Small intestine (tissue), 7 donors: ENCODE measurements at regions not wholly inside any gene's neighbourhood (a gene's known extent, or its start where the extent isn't known, plus 50 kb on each side); places are given as distances from the start of the nearest gene placed in this dataset.

Experiments
- DNase-seq, 2 donors: peaks; one replicate each; pipeline versions ENCODE4 v3.0.0 to v3.0.0-alpha.2; 2013
- FAIRE-seq: peaks from 2 replicates; lab custom pipeline; 2012; peaks lifted over from hg19 to GRCh38; lab: Jason Lieb, UNC
- H3K27ac ChIP-seq, 3 donors: one replicate each; pipeline ENCODE4 v1.5.1; 2013; ENCODE audit warnings: low read length in 2 of 3, mild to moderate bottlenecking in 2 of 3, control low read depth in 1 of 3, inconsistent platforms in 1 of 3, low read depth in 1 of 3, moderate library complexity in 1 of 3
- H3K27me3 ChIP-seq, 3 donors: one replicate each; pipeline ENCODE4 v1.6.1; 2013; ENCODE audit warnings: low read length in 3 of 3, inconsistent platforms in 1 of 3; ENCODE audit not compliant: control insufficient read depth in 3 of 3, insufficient read depth in 3 of 3
- H3K36me3 ChIP-seq, 3 donors: one replicate each; pipeline ENCODE4 v1.6.1; 2013; ENCODE audit warnings: low read length in 3 of 3, inconsistent platforms in 1 of 3, low read depth in 1 of 3, mild to moderate bottlenecking in 1 of 3, moderate library complexity in 1 of 3; ENCODE audit not compliant: control insufficient read depth in 3 of 3, insufficient read depth in 2 of 3
- H3K4me1 ChIP-seq, 3 donors: one replicate each; pipeline ENCODE4 v1.6.1; 2013; ENCODE audit warnings: low read length in 2 of 3, inconsistent platforms in 1 of 3, low read depth in 1 of 3, mild to moderate bottlenecking in 1 of 3, moderate library complexity in 1 of 3; ENCODE audit not compliant: control insufficient read depth in 3 of 3, insufficient read depth in 2 of 3
- H3K4me3 ChIP-seq, 3 donors: one replicate each; pipeline ENCODE4 v1.5.1; 2013; ENCODE audit warnings: low read length in 3 of 3, control low read depth in 1 of 3, inconsistent platforms in 1 of 3, low read depth in 1 of 3, mild to moderate bottlenecking in 1 of 3, moderate library complexity in 1 of 3
- H3K9me3 ChIP-seq, 2 donors: one replicate each; pipeline ENCODE4 v1.6.1; 2013; ENCODE audit warnings: low read depth in 1 of 2, low read length in 1 of 2; ENCODE audit not compliant: control insufficient read depth in 2 of 2, insufficient read depth in 1 of 2
- WGBS, 3 donors: extraction: QIAGEN DNeasy Blood & Tissue Kit; methylation state at CpG; one replicate each; pipeline ENCODE4 v1.1.7; 2013; 5-methylcytosine and 5-hydroxymethylcytosine counted together
- donor health status: healthy with polysubstance abuse.
- donor health status: control.
- donor health status: control.
- donor health status: Bipolar disorder and iron deficiency.
- donor health status: healthy.

GRCh38 chr6:62492192-62492822 is 206.3 kb upstream of the KHDRBS2 start:
- H3K4me3 ChIP-seq, result no peak overlapping the region
- no peaks in the 10 kb centered on the region for H3K36me3 ChIP-seq
- H3K9me3 ChIP-seq, result peaks cover 1 to 5% of the 10 kb centered on the region in 2 donors
- no peak overlapping the region for H3K27ac ChIP-seq
- 87 to 92% (median 90%) methylated on average over 11 of the region's 11 CpGs for WGBS, 3 donors
- FAIRE-seq, result no peak
- no peaks in the 10 kb centered on the region for H3K4me1 ChIP-seq
- no peaks in the 10 kb centered on the region for H3K27me3 ChIP-seq
- no peak for DNase-seq

- H3K36me3 ChIP-seq, result no peaks in the 10 kb centered on the region
- H3K27ac ChIP-seq, result no peak overlapping the region
- DNase-seq (peak in 1 of 2 donors; percentile 43), FAIRE-seq (no peak)
- peaks cover 0 to 4% (median 0%) of the 10 kb centered on the region in 3 donors for H3K4me1 ChIP-seq
- no peak overlapping the region for H3K4me3 ChIP-seq
- H3K9me3 ChIP-seq, result no peaks in the 10 kb centered on the region
- 26 to 68% (median 39%) methylated on average over 1 of the region's 1 CpG for WGBS, 3 donors
- no peaks in the 10 kb centered on the region for H3K27me3 ChIP-seq
Measured at GRCh38 chr6:62480544-62480943, 194.5 kb upstream of the KHDRBS2 start.

GRCh38 chr6:62479697-62480220 is 193.7 kb upstream of the KHDRBS2 start:
- Histone ChIP-seq H3K4me3 (no peak overlapping the region), H3K4me1 (peaks cover 0 to 4% (median 0%) of the 10 kb centered on the region in 3 donors), H3K9me3 (no peaks in the 10 kb centered on the region), H3K27me3 (no peaks in the 10 kb centered on the region), H3K27ac (no peak overlapping the region), H3K36me3 (no peaks in the 10 kb centered on the region)
- FAIRE-seq (no peak), DNase-seq (no peak)
- WGBS, 3 donors, result 74 to 79% (median 76%) methylated on average over 4 of the region's 4 CpGs

GRCh38 chr6:62474793-62475192 is 188.8 kb upstream of the KHDRBS2 start:
- DNase-seq (no peak), FAIRE-seq (no peak)
- Histone ChIP-seq H3K27me3 (no peaks in the 10 kb centered on the region), H3K27ac (no peak overlapping the region), H3K4me3 (no peak overlapping the region), H3K9me3 (no peaks in the 10 kb centered on the region), H3K36me3 (no peaks in the 10 kb centered on the region), H3K4me1 (no peaks in the 10 kb centered on the region)
- WGBS, 3 donors, result 68 to 90% (median 90%) methylated on average over 3 of the region's 3 CpGs

- 91 to 92% (median 91%) methylated on average over 2 of the region's 2 CpGs for WGBS, 3 donors
- Histone ChIP-seq H3K4me3 (no peak overlapping the region), H3K9me3 (no peaks in the 10 kb centered on the region), H3K27ac (no peak overlapping the region), H3K4me1 (no peaks in the 10 kb centered on the region), H3K36me3 (no peaks in the 10 kb centered on the region), H3K27me3 (no peaks in the 10 kb centered on the region)
- no peak for FAIRE-seq
- DNase-seq, result no peak
Measured at GRCh38 chr6:62466607-62467006, 180.6 kb upstream of the KHDRBS2 start.

- Histone ChIP-seq H3K27me3 (no peaks in the 10 kb centered on the region), H3K4me3 (no peak overlapping the region), H3K27ac (no peak overlapping the region), H3K9me3 (no peaks in the 10 kb centered on the region), H3K36me3 (no peaks in the 10 kb centered on the region), H3K4me1 (no peaks in the 10 kb centered on the region)
- DNase-seq, result no peak
- WGBS, 3 donors, result 27 to 47% (median 30%) methylated on average over 2 of the region's 2 CpGs
- no peak for FAIRE-seq
Measured at GRCh38 chr6:62465206-62465605, 179.2 kb upstream of the KHDRBS2 start.

GRCh38 chr6:62452586-62452985 is 166.6 kb upstream of the KHDRBS2 start:
- FAIRE-seq (no peak), DNase-seq (no peak)
- H3K36me3 ChIP-seq, result no peaks in the 10 kb centered on the region

GRCh38 chr6:62446647-62447316 is 160.8 kb upstream of the KHDRBS2 start:
- Histone ChIP-seq H3K9me3 (no peaks in the 10 kb centered on the region), H3K4me3 (no peak overlapping the region), H3K36me3 (no peaks in the 10 kb centered on the region), H3K4me1 (no peaks in the 10 kb centered on the region), H3K27ac (no peak overlapping the region), H3K27me3 (no peaks in the 10 kb centered on the region)
- no peak for FAIRE-seq
- DNase-seq, result no peak
- WGBS, 3 donors, result 51 to 69% (median 65%) methylated on average over 2 of the region's 2 CpGs

More at GRCh38 chr6:62452586-62452985, 166.6 kb upstream of the KHDRBS2 start:
- Histone ChIP-seq H3K27me3 (no peaks in the 10 kb centered on the region), H3K4me1 (no peaks in the 10 kb centered on the region), H3K9me3 (peaks cover 0 to 1% of the 10 kb centered on the region in 2 donors), H3K4me3 (no peak overlapping the region), H3K27ac (no peak overlapping the region)
- 74 to 94% (median 93%) methylated on average over 2 of the region's 2 CpGs for WGBS, 3 donors
